ENCODE measurements at regions not wholly inside any gene's neighbourhood (a gene's known extent, or its start where the extent isn't known, plus 50 kb on each side); places are given as distances from the start of the nearest gene placed in this dataset.

- Histone ChIP-seq H3K9me3 (ENCODE audit: control insufficient read depth in 4 of 4, insufficient read depth in 3 of 4, low read length in 3 of 4) (no peaks in the 10 kb centered on the region), H3K27me3 (ENCODE audit: control insufficient read depth in 3 of 3, insufficient read depth in 3 of 3, low read length in 2 of 3) (no peaks in the 10 kb centered on the region), H3K4me3 (no peak overlapping the region), H3K36me3 (ENCODE audit: control insufficient read depth in 4 of 4, insufficient read depth in 4 of 4, low read length in 4 of 4) (no peaks in the 10 kb centered on the region), H3K4me1 (ENCODE audit: control insufficient read depth in 5 of 5, insufficient read depth in 5 of 5, low read length in 5 of 5) (peaks cover 0 to 1% (median 0%) of the 10 kb centered on the region in 5 donors), H3K9ac (ENCODE audit: insufficient read depth in 1 of 2, low read length in 2 of 2) (no peak overlapping the region), H3K27ac (ENCODE audit: low read depth in 1 of 2, low read length in 1 of 2) (no peak overlapping the region)
- 91 to 95% methylated on average over 4 of the region's 4 CpGs for WGBS, 2 donors
- ATAC-seq (ENCODE audit: insufficient read depth, low FRiP score) (no peak), DNase-seq (no peak)
- no peak for TF ChIP-seq CTCF (IDR thresholded peaks at IDR 0.05; ENCODE audit: control extremely low read depth, extremely low read depth)
Observed at GRCh38 chr11:11081288-11081687, 223.4 kb upstream of the ZBED5 start.

DNA sequence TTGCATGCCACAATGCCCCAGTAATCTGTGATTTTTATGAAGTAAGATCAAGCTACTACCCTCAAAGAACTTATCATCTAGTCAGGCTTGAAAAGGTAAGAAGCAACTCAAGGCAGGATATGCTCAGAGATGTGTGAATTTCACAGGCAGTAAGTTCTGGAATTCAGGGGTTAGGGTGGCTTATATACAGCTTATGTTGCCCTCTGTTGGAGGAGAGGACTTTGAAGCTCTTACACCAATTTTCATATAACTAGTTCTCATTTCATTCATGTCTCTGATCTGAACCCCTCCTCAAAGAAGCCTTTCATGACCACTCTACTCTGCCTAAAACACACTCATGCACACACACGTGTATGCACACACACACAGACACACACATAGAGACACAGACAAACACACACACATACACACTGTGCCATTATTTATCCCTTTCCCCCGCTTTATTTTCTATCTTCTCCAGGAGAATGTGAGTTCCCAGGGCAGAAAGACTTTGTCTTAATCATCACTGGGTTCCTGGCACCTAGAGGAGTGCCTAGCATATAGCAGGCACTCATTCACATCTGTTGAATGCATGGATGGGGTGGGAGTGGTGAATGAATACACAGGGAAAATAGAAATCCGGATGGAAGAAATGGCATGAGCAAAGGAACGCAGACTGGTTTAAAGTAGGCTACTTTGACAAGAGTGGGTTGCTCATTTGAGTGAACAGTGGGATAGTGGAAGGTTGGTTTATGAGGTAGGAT is 220.7 kb upstream of the ZBED5 start:
- H3K27ac ChIP-seq (ENCODE audit: low read depth in 1 of 2, low read length in 1 of 2), result no peak overlapping the region
- ATAC-seq (ENCODE audit: insufficient read depth, low FRiP score), result no peak
- no peaks in the 10 kb centered on the region for H3K27me3 ChIP-seq (ENCODE audit: control insufficient read depth in 3 of 3, insufficient read depth in 3 of 3, low read length in 2 of 3)
- no peak overlapping the region for H3K4me3 ChIP-seq
- TF ChIP-seq CTCF (IDR thresholded peaks at IDR 0.05; ENCODE audit: control extremely low read depth, extremely low read depth), result no peak
- H3K9me3 ChIP-seq (ENCODE audit: control insufficient read depth in 4 of 4, insufficient read depth in 3 of 4, low read length in 3 of 4), result no peaks in the 10 kb centered on the region
- no peak overlapping the region for H3K9ac ChIP-seq (ENCODE audit: insufficient read depth in 1 of 2, low read length in 2 of 2)
- no peak for DNase-seq
- H3K36me3 ChIP-seq (ENCODE audit: control insufficient read depth in 4 of 4, insufficient read depth in 4 of 4, low read length in 4 of 4), result no peaks in the 10 kb centered on the region
- WGBS, 2 donors, result 90 to 95% methylated on average over 4 of the region's 4 CpGs
- peaks cover 0 to 10% (median 0%) of the 10 kb centered on the region in 5 donors for H3K4me1 ChIP-seq (ENCODE audit: control insufficient read depth in 5 of 5, insufficient read depth in 5 of 5, low read length in 5 of 5)

GRCh38 chr11:11077898-11078297 is 220.0 kb upstream of the ZBED5 start:
- peaks cover 0 to 1% (median 0%) of the 10 kb centered on the region in 3 donors for H3K27me3 ChIP-seq (ENCODE audit: control insufficient read depth in 3 of 3, insufficient read depth in 3 of 3, low read length in 2 of 3)
- no peaks in the 10 kb centered on the region for H3K9me3 ChIP-seq (ENCODE audit: control insufficient read depth in 4 of 4, insufficient read depth in 3 of 4, low read length in 3 of 4)
- ATAC-seq (ENCODE audit: insufficient read depth, low FRiP score) (no peak), DNase-seq (no peak)
- H3K4me3 ChIP-seq, result no peak overlapping the region
- no peaks in the 10 kb centered on the region for H3K36me3 ChIP-seq (ENCODE audit: control insufficient read depth in 4 of 4, insufficient read depth in 4 of 4, low read length in 4 of 4)
- no peak for TF ChIP-seq CTCF (IDR thresholded peaks at IDR 0.05; ENCODE audit: control extremely low read depth, extremely low read depth)
- H3K4me1 ChIP-seq (ENCODE audit: control insufficient read depth in 5 of 5, insufficient read depth in 5 of 5, low read length in 5 of 5), result peaks cover 0 to 10% (median 0%) of the 10 kb centered on the region in 5 donors
- H3K9ac ChIP-seq (ENCODE audit: insufficient read depth in 1 of 2, low read length in 2 of 2), result no peak overlapping the region
- no peak overlapping the region for H3K27ac ChIP-seq (ENCODE audit: low read depth in 1 of 2, low read length in 1 of 2)
- WGBS, 2 donors, result 84% methylated on average over 4 of the region's 4 CpGs

Data from lung (tissue), 11 donors.